Activated CD4-positive, alpha-beta T cell treated with anti-CD3 and anti-CD28 coated beads for 24 hours (primary cell): ENCODE measurements at regions not wholly inside any gene's neighbourhood (a gene's known extent, or its start where the extent isn't known, plus 50 kb on each side); places are given as distances from the start of the nearest gene placed in this dataset.

Experiments
- DNase-seq, 2 donors: peaks; one replicate each; pipeline ENCODE4 v3.0.0-alpha.2; 2020; ENCODE audit warnings: low read depth in 2 of 2

DNA sequence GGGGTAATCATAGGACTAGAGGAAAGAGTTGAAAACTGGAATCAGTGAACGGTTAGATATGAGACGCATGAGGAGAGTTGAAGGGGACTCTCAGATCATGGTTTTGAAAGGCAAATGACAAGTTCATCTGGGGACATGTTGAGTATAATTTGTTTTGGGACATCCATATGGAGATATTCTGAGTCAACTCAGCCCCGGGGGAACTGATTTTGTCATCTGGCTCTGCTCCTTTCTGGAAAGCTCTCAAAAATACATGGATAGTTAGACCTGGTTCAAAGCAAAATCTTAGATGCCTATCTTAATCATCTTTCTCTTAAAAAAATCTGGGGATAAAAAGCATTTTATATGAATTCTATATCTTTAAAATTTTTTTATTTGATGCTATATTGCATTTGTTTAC is 161.2 kb downstream of the SNX18 start:
- no peak for DNase-seq

DNA sequence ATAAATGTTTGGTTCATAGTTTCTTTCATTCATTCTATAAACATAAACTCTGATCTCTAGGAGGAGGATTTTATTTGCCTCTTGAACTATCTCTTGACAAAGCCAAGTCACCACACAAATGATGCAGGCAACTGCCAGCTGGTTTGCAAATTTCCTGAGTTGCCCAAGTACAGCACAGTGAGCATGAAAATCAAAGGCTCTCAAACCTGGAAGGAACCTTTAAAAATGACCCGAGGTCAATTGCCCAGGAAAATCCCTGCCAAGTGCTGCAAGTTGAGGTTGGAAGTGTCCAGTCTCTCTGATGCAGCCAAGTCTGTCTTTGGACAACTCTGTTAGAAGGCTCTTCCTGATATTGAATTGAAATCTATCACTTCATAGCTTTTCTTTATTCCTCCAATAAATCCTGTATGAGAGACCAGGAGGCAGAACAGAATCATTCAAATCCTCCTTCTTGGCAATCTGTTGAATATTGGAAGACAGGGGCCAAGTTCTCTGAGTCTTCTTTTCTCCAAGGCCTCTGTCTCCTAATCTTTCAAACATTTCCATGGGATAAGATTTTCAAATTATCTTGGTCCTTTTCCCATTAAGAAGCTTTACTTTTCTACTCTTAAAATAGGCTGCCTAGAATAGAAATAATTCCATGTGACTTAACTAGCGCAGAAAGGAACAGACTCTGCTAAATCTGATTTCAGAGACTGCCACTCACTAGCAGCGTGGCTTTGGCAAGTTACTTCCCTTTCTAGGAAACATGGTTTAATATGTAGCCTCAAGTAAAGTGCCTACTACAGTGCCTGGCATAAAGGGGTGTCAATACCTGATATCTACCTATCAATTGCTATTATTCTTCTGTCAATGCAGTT is 159.2 kb downstream of the SNX18 start:
- no peak for DNase-seq

DNA sequence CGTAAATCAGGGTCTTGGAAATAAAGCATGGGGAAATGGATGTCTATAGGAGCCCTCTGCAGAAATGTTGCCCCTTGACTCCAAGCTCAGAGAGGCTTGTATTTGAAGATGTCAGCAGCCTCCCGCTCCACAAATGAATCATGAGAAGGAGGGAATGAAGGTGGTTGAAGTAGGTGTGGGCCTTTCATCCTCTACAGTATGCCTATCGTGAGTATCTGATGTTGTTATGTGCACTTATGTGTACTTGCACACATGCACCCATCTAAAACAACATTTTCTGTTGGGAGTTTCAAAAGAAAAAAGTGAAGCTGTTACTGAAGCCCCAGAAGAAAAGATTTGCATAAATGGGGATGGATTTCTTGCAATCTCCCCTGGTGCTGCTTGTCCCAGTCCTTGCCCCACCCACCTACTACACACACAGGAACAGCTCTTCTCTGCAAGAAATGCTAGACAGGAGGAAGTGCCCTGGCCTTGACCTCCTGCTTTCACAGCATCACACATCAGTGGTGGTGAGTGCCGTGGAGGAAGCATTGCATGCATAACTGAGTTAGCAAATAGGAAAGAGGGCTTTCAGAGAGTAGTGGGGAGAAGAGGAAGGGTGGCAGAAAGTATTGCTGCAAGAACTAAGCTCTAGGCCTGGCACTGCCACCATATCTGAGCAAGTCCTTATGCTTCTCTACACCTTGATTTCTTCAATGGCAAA is 156.1 kb downstream of the SNX18 start:
- no peak for DNase-seq

DNA sequence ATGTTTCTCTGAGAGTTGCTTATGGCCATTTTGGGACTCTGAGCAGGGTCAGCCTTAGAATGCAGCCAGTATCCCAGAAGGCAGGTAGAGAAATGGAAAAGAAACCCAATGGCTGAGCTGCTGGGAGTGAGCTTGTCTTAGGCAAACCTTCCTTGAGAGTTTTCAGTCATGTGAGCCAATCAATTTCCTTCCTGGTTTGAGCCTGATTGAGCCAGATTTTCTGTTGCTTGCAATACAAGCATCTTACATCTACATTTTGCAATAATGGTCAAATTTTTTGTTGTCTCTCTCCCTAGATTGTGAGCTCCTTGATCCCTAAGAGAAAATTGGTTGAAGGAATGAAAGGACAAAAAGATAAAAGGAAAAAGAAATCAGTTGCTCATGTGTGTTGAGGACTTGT is 155.3 kb downstream of the SNX18 start:
- DNase-seq = no peak

DNA sequence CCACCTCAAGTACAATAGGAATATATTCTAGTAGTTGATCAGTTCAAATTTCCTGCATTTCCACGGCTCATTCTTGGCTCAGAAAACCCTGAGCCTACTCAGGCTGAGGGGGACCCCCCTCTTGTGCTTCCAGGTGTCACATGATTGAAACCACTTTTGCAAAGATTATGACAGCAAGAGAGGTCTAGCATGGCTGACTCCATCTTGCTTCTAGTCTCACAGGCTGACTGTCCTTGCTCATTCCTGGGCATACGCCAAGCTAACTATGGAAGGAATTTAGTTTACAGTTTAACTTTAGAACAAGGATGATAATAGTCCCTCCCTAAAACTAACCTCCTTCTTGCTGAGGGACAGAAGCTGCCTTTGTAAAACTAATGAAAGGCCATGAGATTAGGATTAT is 154.1 kb downstream of the SNX18 start:
- no peak for DNase-seq

DNA sequence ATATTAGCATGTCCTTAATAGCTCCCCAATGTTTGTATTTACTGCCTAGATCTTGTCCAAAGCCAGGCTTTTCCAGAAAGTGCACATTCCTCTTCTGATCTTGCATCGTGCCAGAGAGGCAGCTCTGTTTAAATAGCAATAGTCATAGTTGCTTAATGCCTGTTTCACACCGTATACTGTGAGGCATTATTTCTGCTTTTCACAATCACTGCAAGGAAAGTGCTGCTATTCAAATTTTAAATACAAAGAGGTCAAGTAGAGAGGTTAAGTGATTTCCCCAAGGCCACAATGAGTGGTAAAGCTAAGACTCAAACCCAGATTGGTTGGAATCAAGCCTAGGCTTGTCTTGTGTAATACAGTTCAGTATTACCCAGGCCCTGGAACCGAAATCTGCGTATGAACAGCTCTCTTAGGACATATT is 153.6 kb downstream of the SNX18 start:
- DNase-seq = no peak

DNA sequence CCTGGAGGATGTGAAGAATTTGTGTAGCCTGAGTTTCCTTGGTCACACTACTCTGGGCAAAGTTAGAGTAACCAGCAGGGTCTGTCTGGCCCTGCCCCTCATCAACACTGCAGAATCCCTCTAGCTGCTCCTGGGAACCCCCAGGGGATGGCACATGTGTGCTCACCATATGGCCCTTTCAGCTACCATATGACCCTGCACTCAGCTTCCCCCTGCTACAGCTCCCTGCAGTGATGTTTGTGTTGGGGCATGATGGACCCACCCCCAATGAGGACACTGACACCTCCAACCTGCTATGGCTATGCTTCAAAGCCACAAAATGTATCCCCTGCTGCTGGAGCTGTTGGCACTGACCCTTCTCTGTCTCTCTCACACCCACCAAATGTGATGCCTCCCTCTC is 152.7 kb downstream of the SNX18 start:
- DNase-seq = no peak

DNA sequence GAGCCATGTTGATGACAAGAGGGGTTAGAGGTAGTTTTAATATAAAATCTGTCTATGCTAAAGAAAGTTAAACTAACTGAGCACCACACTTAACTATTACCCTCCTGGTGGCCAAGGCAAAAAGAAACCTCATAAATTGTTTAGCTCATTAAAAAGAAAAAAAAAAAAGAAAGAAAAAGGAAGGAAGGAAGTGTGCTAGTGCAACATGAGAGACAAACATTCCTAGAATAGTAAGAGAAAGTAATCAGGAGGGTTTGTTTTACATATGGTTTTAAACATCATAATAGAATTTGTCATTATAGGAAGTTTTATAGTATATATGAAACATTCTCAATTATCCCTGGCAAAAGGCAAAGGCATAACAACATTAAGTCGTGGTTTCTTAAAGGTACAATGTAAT is 152.3 kb downstream of the SNX18 start:
- DNase-seq = no peak

DNA sequence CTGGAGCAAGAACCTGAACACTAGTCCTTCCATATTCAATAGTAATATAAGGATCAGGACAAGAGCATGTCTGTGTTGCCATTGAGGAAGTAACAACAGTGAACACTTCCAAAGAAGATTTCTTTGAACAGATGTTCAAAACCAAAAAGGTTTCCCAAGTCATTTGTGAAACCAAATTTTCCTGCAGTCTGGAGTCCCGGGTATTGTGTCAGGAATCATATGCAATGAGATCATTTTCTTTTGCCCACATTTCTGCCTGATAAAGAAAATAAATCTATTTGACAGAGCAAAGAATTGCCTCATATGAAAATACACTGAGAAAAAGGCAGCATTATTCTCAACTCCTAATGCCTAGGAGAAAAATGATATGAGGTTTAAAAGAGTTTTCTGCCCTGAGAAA is 151.7 kb downstream of the SNX18 start:
- no peak for DNase-seq

DNA sequence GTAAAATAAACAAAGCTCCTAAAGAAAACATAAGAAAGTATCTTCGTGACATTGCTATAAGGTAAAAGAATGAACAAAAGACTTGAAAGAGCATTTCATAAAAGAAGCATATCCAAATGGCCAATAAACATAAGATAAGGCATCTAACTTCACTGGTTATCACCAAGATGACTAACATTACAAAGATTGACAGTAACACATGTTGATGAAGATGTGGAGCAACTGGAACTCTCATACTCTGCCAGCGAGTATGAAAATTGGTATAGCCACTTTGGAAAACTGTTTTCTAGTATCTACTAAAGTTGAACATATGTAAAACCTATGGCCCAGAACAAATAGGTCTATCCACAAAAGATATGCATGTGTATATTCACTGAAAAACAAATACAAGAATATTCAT is 150.5 kb downstream of the SNX18 start:
- DNase-seq = no peak

DNA sequence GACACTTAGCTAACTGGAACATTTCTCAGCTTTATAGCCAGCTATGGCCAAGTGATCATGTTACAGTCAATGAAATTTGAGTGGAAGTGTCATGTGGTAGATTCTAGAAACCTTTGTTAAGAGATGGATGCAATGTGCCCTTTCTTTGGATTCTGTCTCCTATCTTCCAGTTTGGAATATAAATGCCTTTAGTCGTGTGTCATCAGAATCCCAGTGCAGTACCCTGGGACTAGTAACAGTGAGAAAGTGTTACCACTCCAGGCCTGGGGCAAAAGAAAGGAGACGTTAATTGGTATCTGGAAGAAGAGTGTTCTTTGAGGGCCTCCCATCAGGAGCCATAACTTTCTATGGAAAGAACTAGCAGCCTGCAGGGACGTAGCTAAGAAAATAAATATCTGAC is 149.6 kb downstream of the SNX18 start:
- DNase-seq = no peak

DNA sequence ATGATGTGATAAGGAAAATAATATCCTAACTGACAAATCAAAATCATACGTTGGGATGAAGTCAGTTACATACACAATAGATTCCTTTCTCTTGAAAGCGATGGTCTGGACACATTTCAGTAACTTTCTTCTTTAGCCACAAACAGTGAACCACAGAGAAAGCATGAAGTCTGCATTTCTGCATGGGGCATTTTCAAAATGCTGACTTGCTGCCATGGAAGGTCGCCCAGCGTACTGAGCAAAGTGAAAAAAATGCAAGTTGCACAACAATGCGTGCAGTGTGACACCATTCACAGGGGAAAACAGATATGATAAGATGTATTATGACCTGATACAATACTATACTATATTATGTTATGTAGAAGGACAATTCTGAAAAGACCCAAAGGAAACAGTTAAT is 146.3 kb downstream of the SNX18 start:
- no peak for DNase-seq

DNA sequence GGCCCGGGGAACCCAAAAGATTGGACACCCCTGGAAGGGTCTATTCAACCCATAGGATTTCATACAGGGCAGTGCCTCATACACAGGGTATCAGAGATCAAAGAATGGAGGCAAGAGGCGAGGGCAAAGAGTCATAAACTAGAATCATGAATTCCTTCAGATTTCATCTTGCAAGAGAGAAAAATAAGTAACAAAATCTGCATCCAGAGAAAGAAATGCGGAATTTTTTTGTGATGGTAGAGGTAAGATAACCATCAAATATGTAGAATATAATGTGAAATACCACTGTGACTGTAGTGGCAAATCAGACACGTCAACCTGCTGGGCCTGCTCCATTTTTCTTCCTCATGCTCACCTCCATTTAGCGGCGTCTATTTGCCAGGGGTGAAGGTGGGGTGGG is 143.6 kb downstream of the SNX18 start:
- DNase-seq = no peak

DNA sequence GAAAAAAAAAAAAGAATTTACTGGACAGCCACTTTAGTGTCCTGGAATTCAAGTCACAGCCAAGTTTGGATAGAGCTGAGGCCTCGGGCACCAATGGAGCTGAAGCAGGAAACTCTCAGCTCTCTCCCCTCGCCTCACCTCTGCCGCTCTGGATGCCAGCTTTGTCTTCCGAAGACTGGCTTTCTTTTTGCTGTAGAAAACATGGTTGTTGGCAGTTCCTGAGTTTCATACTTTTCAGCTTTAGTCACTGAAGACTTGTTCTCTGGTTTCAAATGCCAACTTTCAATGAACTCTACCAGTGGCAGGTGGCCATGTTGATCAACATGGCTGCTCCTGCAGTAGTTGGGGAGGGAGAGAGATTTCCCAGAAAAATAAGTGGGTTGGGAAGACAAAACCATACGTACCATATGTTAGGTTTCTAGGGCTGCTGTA is 142.2 kb downstream of the SNX18 start:
- DNase-seq = no peak

DNA sequence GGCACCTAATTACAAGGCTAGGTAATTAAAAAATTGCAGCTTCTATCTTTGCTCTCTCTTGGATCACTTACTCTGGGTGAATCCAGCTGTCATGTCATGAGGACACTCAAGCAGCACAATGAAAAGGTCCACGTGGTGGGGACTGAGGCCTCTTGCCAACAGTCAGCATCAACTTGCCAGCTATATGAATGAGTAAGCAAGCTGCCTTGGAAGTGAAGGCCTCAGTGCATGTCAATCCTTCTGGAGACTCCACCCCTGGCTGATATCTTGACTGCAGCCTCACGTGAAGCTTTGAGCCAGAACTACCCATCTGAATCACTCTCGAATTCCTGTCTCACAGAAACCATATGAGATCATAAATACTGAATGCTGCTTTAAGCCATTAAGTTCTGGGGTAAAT is 140.5 kb downstream of the SNX18 start:
- DNase-seq = no peak

DNA sequence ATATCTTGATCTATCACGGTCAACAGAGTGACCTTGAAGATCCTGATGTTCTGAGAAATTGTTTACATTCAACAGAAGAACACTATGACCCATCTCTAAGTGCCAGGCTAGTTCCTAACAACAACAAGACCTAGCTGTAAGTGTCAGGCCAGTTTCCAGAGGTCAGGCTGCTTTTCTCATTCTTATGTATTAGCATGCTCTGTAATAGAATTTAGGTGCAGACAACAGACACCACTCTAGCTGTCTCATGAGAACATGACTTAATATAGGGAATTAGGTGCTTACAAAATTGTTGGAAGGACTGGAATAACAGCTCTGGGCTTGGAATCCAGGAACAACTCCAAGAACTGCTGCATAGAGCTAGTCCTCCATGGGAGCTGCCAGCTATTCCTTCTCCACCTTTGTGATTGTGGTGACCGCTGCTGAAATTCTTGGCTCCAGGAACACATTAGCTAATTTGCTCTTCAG is 138.7 kb downstream of the SNX18 start:
- no peak for DNase-seq

DNA sequence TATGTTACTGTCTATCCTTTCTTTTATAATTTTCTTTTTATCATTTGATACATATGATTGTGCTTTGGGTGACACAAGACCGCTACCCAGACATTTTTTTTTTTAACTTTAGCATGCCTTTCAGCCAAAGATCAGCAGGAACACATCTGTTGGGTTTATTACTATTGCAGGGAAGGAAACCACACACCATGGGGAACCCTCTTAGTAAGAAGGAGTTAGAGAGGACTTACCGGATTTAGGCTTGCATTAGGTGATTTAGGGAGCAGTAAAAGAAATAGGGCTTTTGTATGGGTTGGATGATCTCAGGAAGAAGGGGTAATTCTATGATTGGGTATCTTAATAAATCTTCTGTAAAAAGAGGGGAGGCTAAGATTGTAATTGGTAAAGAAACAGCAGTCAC is 138.2 kb downstream of the SNX18 start:
- DNase-seq = no peak

DNA sequence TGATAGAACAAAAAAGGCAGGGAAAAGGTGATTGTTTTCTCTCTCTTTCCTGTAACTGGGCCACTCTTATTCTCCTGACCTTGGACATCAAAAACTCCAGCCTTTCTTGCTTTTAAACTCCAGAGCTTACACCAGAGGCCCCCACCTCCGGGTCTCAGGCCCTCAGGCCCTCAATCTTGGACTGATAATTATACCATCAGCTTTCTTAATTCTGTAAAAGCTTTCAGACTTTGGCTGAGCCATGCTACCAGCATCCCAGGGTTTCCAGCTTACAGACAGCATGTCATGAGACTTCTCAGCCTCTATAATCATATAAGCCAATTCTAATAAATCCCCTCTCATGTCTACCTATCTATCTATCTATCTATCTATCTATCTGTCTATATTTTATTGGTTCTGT is 137.7 kb downstream of the SNX18 start:
- DNase-seq = no peak

DNA sequence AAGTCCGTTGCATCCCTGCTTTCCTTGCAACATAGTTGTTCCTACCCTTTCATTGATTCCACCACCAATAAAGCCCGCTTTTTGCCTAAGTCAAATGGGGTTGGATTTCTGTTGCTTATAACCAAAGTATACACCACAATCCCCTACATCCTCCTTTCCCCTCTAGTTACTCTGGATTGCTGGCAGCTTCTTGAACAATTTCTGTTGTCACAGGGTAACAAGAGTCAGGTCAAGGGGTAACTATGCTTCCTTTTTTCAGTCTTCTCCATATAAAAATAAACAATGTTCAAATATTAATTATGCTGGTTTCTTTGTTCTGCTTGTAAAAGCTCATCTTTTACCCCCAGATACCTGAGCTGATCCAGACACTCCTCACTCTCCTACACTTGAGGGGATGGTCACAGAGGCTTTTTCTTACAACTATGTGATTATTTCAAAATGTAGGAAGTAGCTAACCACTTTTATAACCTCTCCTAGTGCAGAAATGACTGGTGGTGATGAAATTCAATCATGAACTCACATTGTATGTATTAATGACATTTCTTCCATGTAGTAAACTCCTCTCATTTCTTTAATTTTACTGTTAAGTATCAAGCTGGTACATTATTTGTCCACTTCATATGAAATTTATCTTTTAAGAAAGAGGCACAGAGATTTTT is 136.5 kb downstream of the SNX18 start:
- no peak for DNase-seq

DNA sequence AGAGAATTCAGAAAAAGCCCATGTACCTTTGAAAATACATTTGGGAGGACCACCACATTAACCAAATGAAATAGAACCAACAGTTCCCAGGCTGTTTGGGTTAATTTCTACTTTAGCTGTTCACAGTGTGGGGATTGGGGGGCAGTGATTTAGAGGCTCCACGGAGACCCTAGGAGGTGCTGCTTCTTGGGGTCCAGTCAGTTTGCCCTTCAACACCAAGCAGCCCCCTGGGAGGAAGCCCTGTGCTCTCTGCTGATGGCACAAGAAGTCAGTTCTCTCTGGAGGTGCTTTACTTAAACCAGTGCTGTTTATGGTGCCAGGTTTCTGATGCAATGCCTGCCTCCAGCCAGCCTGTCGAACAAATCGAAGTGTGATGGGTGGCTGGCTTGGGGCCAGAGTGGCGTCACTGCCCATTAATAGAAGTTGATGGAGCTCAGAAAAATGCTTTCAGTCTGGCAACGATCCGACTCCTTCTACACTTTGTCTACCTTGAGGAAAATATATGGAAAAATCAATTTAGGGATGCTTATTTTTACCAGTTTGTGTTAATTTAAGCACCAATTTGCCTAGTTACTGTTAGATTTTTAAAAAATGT is 134.0 kb downstream of the SNX18 start:
- DNase-seq = no peak

DNA sequence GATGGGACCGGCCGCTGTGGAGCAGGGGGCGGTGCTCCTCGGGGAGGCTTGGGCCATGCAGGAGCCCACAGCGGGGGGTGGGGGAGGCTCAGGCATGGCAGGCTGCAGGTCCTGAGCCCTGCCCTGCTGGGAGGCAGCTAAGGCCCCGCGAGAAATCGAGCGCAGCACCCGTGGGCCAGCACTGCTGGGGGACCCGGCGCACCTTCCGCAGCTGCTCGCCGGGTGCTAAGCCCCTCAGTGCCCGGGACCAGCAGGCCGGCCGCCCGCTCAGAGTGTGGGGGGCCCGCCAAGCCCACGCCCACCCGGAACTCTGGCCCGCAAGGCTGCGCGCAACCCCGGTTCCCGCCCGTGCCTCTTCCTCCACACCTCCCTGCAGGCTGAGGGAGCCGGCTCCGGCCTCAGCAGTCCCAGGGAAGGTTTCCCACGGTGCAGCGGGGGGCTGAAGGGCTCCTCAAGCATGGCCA is 131.5 kb downstream of the SNX18 start:
- DNase-seq = no peak
